ENCODE measurements at regions not wholly inside any gene's neighbourhood (a gene's known extent, or its start where the extent isn't known, plus 50 kb on each side); places are given as distances from the start of the nearest gene placed in this dataset.
"Not testable (repeated sequence)": the region's sequence is repeated elsewhere in the genome, so short reads cannot be mapped to it uniquely, and the experiment has no call there.

DNA sequence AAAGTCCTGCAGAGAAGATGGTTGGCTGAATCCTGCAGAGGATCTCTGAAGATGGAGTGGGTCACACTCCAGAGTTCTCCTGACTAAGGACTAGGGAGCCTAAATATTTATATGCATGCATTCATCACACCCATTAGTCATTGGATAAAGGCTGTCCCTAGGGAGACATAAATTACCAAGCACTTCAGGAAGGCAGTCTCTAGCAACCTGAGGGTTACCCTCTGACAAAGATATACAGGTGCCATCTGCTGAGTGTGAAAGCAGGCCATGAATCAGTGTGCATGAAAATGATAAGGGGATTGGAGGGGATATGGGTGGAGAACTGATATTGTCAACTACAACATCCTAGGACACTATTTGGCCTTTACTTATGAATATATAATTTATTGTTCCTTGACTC is 294.8 kb upstream of the DDX18 start:
- DNase-seq (ENCODE audit: low spot score): no peak

- no peak for DNase-seq (ENCODE audit: low spot score)
Measured at GRCh38 chr2:117523267-117523666, 291.2 kb upstream of the DDX18 start.

GRCh38 chr2:117523711-117524238 is 290.7 kb upstream of the DDX18 start:
- no peak for DNase-seq (ENCODE audit: low spot score)

DNA sequence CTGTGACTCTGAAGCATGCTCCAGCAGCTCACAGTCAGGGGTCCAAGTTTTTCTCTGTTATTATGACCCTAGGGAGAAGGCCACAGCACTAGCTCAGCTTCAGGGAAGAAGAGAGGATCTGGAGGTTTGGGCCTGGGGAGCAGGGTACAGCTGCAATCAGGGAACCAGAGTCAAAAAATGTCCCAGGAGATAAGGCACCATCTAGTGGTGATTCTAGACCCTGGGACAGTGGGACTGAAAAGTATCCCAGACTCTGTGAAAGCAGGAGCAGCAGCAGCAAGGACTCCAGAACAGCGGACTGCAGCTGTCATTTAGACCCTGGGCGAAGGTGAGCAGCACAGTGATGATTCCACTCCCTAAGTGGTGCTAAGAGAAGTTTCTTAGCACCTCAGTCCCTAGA is 278.4 kb upstream of the DDX18 start:
- DNase-seq (ENCODE audit: low spot score): peak; percentile 3

DNA sequence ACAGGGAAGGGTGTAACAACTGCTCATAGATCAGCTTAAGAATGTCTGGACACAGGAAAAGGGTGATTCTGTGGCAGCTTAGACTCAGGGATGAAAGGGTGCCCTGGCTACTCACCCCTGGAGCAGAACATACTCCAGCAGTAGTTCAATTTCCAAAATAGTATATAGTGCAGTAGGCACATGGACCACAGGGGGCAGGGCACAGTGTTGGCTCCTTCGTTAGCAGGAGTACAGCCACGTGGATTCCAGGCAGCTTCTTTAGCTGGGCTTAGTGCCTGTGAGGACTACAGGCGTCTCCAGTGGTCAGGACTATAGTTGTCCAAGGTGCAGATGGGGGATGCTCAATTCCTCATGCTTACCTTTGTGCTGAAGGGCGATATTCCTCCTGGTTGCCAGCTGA is 277.5 kb upstream of the DDX18 start:
- DNase-seq (ENCODE audit: low spot score): no peak

DNA sequence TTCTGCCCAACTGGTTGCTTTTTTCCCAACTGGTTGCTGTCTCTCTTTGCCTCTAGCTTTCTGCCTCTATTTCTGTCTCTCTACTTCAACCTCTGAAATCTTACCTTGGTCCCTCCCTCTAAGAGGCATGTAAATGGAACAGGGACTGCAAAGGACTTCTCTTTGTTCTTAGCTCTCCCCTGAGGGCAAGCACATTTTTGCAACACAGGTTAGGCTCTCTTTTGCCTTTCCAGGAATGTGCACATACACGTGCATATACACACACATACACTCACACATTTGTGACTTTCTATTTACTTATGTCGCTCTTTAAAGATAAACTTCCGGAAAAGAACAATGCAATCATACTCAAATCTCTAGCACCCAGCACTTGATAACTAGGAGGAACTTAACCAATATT is 262.6 kb upstream of the DDX18 start:
- no peak for DNase-seq (ENCODE audit: low spot score)

DNA sequence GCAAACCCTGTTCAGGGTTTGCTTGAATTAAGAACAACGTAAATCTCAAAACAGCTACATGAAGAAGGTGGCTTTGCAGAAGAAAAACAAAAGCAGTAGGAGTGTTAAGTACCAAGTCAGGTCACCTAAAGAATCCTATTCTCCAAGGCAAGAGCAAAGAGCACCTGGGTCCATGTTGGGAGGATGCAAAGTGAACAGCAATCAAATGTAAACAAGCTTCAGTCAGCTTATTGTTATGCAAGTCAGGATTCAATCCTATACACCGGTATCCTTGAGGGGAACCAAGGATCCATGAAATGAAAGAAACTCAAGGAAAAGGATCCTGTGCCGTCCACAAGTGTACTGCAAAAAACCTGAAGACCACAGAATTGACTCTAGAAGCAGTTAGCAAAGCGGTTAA is 261.0 kb upstream of the DDX18 start:
- DNase-seq (ENCODE audit: low spot score): no peak

- no peak for DNase-seq (ENCODE audit: low spot score)
Measured at GRCh38 chr2:117555965-117556364, 258.5 kb upstream of the DDX18 start.

- no peak for DNase-seq (ENCODE audit: low spot score)
Measured at GRCh38 chr2:117557626-117558025, 256.9 kb upstream of the DDX18 start.

DNA sequence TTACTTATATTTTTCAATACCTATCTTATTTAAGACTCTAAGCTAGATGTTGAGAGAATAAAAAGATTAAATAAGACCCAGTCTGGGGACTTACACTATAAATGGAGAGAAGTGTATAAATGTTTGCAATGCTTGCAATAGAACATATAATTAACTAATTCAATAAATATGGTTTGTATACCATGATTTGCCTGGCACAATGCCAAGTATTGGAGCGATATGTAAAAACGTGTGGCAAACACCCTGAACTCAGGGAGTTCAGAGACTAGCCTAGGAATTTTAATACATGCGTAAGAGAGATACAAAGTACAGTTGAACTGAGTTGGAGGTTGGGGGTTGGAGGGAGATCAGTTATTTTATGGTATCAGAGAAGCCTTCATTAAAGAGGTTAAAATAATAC is 251.8 kb upstream of the DDX18 start:
- no peak for DNase-seq (ENCODE audit: low spot score)

DNA sequence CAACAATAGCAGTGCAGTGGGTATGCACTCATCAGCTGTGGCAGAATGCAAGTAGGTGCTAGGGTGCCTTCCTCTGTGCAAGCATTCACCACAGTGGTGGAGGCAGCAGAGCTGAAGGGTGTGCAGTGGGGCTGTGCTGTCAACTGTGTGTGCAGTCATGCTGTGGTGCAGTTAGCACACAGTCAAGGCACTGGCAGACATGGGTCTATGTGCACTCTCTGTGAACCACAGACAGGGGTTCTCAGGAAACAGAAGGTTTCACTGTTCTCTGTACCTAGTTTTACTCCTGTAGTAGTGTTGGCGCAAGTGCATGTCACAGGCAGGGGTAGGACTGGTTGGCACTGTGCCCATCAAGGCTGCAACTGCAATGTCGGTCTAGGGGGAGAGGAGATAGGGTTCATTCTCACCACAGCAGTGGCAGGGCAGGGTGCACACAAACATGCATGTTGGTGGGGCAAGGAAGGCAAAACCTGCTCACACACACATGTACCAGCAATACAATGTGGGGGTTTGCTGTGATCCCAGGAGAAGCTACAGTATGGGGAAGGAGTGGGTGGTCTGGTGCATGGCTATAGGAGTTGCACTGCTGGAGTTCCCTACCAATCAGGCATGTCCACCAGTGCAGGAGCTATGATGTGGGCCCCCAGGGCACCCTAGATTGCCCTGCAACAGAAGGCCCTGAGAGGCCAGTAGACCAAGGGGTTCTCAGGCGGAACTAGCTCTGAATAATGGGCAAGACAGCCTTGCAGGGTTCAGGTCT is 242.7 kb upstream of the DDX18 start:
- no peak for DNase-seq (ENCODE audit: low spot score)

DNA sequence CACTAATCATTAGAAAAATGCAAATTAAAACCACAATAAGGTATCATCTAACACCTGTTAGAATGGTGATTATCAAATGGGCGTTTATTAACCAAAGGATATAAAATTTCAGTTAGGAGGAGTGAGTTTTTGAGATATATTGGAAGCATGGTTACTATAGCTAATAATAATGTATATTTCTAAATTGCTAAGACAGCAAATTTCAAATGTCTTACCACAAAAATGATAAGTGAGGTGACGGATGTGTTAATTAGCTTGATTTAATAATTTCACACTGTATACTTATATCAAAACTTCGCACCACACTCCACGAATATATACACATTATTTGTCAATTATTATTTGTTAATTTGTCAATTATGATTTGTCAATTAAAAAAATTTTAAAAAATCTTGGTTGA is 227.2 kb upstream of the DDX18 start:
- DNase-seq (ENCODE audit: low spot score): no peak

GRCh38 chr2:117603060-117603459 is 211.4 kb upstream of the DDX18 start:
- no peak for DNase-seq (ENCODE audit: low spot score)

GRCh38 chr2:117603567-117603966 is 210.9 kb upstream of the DDX18 start:
- no peak for DNase-seq (ENCODE audit: low spot score)

DNA sequence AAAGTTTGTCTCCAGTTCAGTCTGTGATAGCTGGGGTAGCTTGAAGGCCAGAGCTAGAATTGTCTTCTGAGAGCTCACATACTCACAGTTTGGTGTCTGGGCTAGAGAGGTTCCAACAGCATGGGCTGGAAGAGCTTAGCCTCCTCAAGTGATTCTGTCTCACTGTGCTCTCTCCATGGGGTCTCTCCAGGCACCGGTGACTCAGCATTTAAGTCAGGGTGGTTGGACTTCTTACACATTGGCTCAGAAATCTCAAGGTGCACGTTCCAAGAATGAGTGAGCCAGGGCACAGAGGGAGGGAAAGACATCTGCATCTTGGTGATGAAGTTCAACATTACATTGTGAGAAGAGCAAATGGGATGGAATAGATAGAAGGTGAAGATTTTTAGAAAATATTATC is 207.3 kb upstream of the DDX18 start:
- no peak for DNase-seq (ENCODE audit: low spot score)

- no peak for DNase-seq (ENCODE audit: low spot score)
Measured at GRCh38 chr2:117613101-117613500, 201.4 kb upstream of the DDX18 start.

DNA sequence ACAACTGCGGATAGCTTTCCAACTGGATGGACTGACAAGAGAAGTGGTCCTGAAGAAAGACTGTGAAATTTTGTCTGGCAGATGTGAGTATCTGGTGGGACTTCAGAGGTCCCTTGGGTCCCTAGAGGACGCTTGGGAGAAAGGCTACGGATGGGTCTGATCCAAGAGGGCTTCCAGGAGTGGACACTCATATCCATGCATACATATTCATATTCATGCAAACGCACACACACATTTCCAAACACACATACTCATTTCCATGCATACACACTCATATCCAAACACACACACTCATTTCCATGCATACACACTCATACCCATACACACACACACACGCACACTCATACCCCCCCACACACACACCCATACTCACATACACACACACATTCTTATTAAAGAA is 200.2 kb upstream of the DDX18 start:
- no peak for DNase-seq (ENCODE audit: low spot score)

GRCh38 chr2:117614823-117615534 is 199.5 kb upstream of the DDX18 start:
- no peak for DNase-seq (ENCODE audit: low spot score)

DNA sequence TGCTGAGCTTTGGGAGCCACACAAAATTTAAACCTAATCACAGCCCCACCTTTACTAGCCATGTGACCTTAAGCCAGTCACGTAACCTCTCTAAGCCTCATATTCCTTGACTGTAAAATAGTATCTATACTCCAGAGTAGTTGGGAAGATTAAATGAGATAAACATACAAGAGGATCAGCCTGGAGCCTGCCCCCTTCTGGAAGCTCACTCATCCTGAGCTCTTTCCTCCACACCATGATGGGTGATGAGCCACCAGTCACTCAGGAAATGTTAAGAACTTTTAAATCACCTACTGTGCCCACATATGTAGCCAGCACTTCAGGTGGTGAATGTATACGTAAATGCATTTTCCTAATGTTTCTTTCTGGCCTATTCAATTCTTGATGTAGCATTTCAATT is 195.9 kb upstream of the DDX18 start:
- DNase-seq (ENCODE audit: low spot score): no peak

DNA sequence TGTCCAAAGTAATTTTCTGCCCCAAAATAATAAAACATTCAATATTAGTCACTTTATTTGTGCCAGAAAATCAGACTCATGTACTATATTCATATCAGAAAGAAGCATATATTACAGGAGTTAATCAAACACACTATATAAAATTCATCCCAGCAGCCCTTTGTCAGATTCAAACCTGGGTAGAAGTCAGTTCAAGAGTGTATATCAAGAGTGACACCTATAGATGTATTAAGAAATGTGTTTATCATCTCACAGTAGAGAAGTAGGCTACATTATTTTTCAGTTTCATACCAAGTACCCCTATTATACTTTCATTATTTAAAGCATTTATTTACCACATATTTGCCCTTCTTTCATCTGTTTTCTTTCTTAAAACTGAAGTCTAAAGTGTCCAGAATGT is 193.2 kb upstream of the DDX18 start:
- no peak for DNase-seq (ENCODE audit: low spot score)

GRCh38 chr2:117623175-117623574 is 191.3 kb upstream of the DDX18 start:
- not testable (repeated sequence) for DNase-seq (ENCODE audit: low spot score)

GRCh38 chr2:117631152-117631945 is 183.1 kb upstream of the DDX18 start:
- DNase-seq (ENCODE audit: low spot score): no peak

- no peak for DNase-seq (ENCODE audit: low spot score)
Measured at GRCh38 chr2:117635481-117635880, 179.0 kb upstream of the DDX18 start.
